Colonic mucosa (tissue), 4 donors: ENCODE measurements at regions not wholly inside any gene's neighbourhood (a gene's known extent, or its start where the extent isn't known, plus 50 kb on each side); places are given as distances from the start of the nearest gene placed in this dataset.

Experiments used
- DNase-seq: peaks from one replicate; pipeline ENCODE4 v3.0.0-alpha.2; 2020
- H3K27ac ChIP-seq: fragments of 200-600 bp; one replicate; pipeline ENCODE4 v1.8.0; 2021
- H3K27me3 ChIP-seq: fragments of 200-600 bp; one replicate; pipeline ENCODE4 v1.8.0; 2021
- H3K36me3 ChIP-seq: fragments of 200-600 bp; one replicate; pipeline ENCODE4 v1.8.0; 2021
- H3K4me1 ChIP-seq: fragments of 200-600 bp; one replicate; pipeline ENCODE4 v1.8.0; 2021; ENCODE audit warnings: mild to moderate bottlenecking
- H3K4me3 ChIP-seq: fragments of 200-600 bp; one replicate; pipeline ENCODE4 v1.8.0; 2021
- H3K9ac ChIP-seq, 2 donors: one replicate each; pipeline ENCODE4 v1.7.0; 2013; ENCODE audit warnings: control low read depth in 2 of 2, low read depth in 2 of 2, low read length in 2 of 2
- H3K9me3 ChIP-seq: fragments of 200-600 bp; one replicate; pipeline ENCODE4 v1.8.0; 2021
- intact Hi-C: fragments of 100-400 bp; cut with DNase I; formaldehyde crosslinking; loops from one replicate; pipeline ENCODE4 v1.14.1; 2022
- TF ChIP-seq, protein P1 (sequence below): fragments of 200-600 bp; IDR thresholded peaks from one replicate; pipeline ENCODE4 v1.8.0; 2022; ENCODE audit warnings: antibody characterized with exemption, mild to moderate bottlenecking
- donor health status: healthy.
- donor health status: DM: no; HTN: no; CAD: no.
- donor health status: DM: no; HTN: no; CAD: no.

DNA sequence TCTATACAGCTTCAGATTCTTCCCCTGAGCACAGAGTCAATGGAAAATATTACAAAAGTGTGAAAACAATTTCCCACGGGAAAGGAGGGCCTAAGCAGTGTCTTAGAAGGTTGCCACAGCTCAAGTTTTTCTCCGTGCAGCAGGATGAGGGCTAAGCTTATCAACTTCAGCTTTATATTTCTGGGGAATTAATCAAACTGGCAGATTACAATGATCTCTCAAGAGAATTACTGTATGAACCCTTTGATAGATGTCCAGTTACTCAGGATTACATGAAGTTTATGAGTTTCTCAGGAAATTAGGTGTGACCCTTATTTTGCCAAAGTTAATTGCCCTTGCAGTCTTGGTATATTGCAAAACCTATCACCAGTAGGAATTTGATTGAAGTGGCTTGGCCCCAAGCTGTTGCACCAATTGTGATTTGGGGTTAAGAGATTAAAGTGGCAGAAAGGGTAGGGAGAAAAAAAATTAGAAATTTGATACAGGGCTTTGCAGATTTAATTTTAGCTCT is 298.4 kb downstream of the MAP2K6 start:
- no peak overlapping the region for H3K9ac ChIP-seq
- no peaks in the 10 kb centered on the region for H3K27me3 ChIP-seq
- H3K4me3 ChIP-seq, result no peak overlapping the region
- H3K27ac ChIP-seq, result no peak overlapping the region
- no peaks in the 10 kb centered on the region for H3K9me3 ChIP-seq
- no peaks in the 10 kb centered on the region for H3K4me1 ChIP-seq
- TF ChIP-seq, protein P1, sequence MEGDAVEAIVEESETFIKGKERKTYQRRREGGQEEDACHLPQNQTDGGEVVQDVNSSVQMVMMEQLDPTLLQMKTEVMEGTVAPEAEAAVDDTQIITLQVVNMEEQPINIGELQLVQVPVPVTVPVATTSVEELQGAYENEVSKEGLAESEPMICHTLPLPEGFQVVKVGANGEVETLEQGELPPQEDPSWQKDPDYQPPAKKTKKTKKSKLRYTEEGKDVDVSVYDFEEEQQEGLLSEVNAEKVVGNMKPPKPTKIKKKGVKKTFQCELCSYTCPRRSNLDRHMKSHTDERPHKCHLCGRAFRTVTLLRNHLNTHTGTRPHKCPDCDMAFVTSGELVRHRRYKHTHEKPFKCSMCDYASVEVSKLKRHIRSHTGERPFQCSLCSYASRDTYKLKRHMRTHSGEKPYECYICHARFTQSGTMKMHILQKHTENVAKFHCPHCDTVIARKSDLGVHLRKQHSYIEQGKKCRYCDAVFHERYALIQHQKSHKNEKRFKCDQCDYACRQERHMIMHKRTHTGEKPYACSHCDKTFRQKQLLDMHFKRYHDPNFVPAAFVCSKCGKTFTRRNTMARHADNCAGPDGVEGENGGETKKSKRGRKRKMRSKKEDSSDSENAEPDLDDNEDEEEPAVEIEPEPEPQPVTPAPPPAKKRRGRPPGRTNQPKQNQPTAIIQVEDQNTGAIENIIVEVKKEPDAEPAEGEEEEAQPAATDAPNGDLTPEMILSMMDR, result no peak
- DNase-seq, result no peak
- intact Hi-C loops, result no loop called here
- H3K36me3 ChIP-seq, result no peaks in the 10 kb centered on the region

DNA sequence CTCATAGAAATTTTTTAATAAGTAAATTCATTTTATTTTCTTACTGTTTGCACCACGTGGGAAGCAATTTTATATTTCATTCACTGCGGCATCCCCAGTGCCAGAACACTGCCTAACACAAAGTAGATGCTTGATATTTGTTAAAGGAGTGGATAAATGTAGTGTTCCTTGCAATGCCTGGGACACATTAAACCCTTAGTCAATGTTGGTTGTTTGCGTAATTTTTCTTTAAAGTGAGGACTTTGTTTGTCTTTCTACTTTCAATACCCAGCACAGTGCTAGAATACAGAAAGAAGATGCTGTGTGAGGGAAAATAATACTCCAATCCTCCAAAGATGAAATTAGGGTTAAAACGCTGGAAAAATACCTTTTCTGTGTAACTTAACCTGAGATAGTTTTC is 299.3 kb downstream of the MAP2K6 start:
- no peak for DNase-seq
- Histone ChIP-seq H3K9me3 (no peaks in the 10 kb centered on the region), H3K4me3 (no peak overlapping the region), H3K27ac (no peak overlapping the region), H3K36me3 (no peaks in the 10 kb centered on the region), H3K27me3 (no peaks in the 10 kb centered on the region), H3K4me1 (no peaks in the 10 kb centered on the region), H3K9ac (no peak overlapping the region)
- TF ChIP-seq, protein P1, result no peak
- intact Hi-C loops, result no loop called here

DNA sequence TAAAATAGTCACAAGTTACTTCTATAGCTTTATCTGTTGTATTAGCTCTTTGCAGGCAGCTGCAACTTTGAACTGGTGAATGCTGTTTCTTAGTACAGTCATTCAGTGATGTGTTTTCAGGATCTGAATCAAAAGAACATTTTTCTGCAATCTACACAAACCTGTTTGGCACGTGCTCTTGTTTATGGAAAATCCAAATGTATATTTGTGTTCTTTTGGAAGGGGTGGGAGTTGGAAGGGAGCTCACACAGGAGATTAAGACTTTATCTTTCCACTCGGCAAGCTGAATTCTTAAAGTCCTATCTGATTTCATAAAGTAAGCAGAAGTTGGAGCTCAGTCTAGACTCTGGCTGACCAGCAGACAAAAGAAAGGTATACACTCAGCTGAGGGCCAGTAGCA is 300.2 kb downstream of the MAP2K6 start:
- Histone ChIP-seq H3K9me3 (no peaks in the 10 kb centered on the region), H3K9ac (no peak overlapping the region), H3K4me3 (no peak overlapping the region), H3K27me3 (no peaks in the 10 kb centered on the region), H3K4me1 (no peaks in the 10 kb centered on the region), H3K27ac (no peak overlapping the region), H3K36me3 (no peaks in the 10 kb centered on the region)
- TF ChIP-seq, protein P1, result no peak
- intact Hi-C loops, result no loop called here
- no peak for DNase-seq

DNA sequence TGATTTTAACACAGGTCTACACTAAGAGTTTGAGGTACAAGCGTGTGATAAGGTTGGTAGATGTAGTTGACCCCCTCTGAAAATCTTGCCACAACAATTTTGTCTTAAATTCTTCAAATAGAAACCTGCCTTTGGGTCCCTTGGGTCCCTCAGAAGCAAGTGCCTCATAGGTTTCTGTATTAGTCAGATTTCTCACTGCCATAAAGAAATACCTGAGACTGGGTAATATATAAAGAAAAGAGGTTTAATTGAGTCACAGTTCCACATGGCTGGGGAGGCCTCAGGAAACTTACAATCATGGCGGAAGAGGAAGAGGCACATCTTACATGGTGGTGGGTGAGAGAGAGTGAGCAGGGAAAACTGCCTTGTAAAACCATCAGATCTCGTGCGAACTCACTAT is 301.2 kb downstream of the MAP2K6 start:
- Histone ChIP-seq H3K9ac (no peak overlapping the region), H3K36me3 (no peaks in the 10 kb centered on the region), H3K9me3 (no peaks in the 10 kb centered on the region), H3K4me3 (no peak overlapping the region), H3K27me3 (no peaks in the 10 kb centered on the region), H3K27ac (no peak overlapping the region), H3K4me1 (no peaks in the 10 kb centered on the region)
- TF ChIP-seq, protein P1, result no peak
- intact Hi-C loops, result no loop called here
- DNase-seq, result no peak

DNA sequence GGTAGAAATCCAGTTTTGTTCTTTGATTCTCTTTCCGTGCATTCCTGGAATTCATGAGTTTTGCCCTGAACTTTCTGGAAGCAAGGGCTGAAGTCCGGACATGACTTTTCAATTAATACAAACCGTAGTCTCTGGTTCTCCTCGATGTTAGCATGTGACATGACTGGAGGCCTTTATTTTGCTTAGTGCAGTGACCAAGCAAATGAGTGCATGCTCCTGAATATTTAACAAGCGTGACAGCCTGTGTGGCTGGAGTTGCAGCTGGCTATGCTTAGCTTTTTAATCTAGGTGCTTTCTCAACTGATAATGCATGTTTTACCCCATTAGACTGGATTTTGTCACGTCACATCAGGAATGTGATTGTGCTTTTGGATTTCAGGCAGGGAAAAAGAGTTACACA is 302.1 kb downstream of the MAP2K6 start:
- intact Hi-C loops, result no loop called here
- H3K27ac ChIP-seq, result no peak overlapping the region
- TF ChIP-seq, protein P1, result no peak

DNA sequence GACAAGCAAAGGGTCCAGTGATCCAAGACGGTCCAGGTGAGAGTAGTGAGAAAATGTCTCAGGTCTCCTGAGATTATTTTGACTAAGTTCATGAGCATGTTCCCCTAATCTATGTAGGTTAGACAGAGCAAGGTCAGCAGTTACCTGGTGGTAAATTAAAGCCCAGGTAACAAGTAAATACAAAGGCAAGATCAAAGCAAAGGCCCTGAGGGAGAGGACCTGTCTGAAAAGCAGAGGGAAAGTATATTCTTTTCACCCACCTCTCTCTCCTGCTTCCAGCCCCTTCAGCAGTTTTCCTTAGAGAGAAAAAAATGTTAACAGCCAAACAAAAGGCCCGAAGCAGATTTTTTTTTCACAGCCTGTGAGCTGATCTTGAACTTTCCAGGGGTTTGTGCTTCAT is 302.7 kb downstream of the MAP2K6 start:
- Histone ChIP-seq H3K4me3 (no peak overlapping the region), H3K27ac (no peak overlapping the region), H3K36me3 (no peaks in the 10 kb centered on the region), H3K9ac (no peak overlapping the region), H3K9me3 (no peaks in the 10 kb centered on the region), H3K4me1 (no peaks in the 10 kb centered on the region), H3K27me3 (no peaks in the 10 kb centered on the region)
- intact Hi-C loops, result no loop called here
- no peak for DNase-seq
- TF ChIP-seq, protein P1, result no peak

More for the DNA sequence above, 302.1 kb downstream of the MAP2K6 start:
- H3K9me3 ChIP-seq, result no peaks in the 10 kb centered on the region
- H3K27me3 ChIP-seq, result no peaks in the 10 kb centered on the region
- no peak overlapping the region for H3K4me3 ChIP-seq
- no peaks in the 10 kb centered on the region for H3K36me3 ChIP-seq
- H3K4me1 ChIP-seq, result no peaks in the 10 kb centered on the region
- no peak for DNase-seq
- H3K9ac ChIP-seq, result no peak overlapping the region
